ENCODE measurements at regions not wholly inside any gene's neighbourhood (a gene's known extent, or its start where the extent isn't known, plus 50 kb on each side); places are given as distances from the start of the nearest gene placed in this dataset.

GRCh38 chr13:70945506-70945905 lies 837.3 kb upstream of the KLHL1 start:
- TF ChIP-seq KLF8 (tag by site-specific recombination; IDR thresholded peaks at IDR 0.05) (no peak), TCF7L2 (IDR thresholded peaks at IDR 0.05; ENCODE audit: borderline replicate concordance, low read depth, low read length) (no peak), ZNF677 (tag by site-specific recombination; IDR thresholded peaks at IDR 0.05) (no peak), ZNF670 (tag by site-specific recombination; IDR thresholded peaks at IDR 0.05; ENCODE audit: low read depth) (no peak), ZNF248 (tag by site-specific recombination; IDR thresholded peaks at IDR 0.05) (no peak)
- TF ChIP-seq, protein P1, sequence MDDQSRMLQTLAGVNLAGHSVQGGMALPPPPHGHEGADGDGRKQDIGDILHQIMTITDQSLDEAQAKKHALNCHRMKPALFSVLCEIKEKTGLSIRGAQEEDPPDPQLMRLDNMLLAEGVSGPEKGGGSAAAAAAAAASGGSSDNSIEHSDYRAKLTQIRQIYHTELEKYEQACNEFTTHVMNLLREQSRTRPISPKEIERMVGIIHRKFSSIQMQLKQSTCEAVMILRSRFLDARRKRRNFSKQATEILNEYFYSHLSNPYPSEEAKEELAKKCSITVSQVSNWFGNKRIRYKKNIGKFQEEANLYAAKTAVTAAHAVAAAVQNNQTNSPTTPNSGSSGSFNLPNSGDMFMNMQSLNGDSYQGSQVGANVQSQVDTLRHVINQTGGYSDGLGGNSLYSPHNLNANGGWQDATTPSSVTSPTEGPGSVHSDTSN (CRISPR knock-in tag; IDR thresholded peaks at IDR 0.05) = no peak

Measured in HEK293 (cell line).